Keratinocyte (primary cell): ENCODE measurements at regions not wholly inside any gene's neighbourhood (a gene's known extent, or its start where the extent isn't known, plus 50 kb on each side); places are given as distances from the start of the nearest gene placed in this dataset.

Experiments
- DNase-seq: peaks from one replicate; pipeline ENCODE4 v3.0.0-alpha.2; 2011; ENCODE audit warnings: low read depth, missing footprints, low spot score
- FAIRE-seq: peaks from 2 replicates; lab custom pipeline; 2011; peaks lifted over from hg19 to GRCh38; lab: Jason Lieb, UNC
- H2AFZ ChIP-seq: 2 replicates; pipeline ENCODE4 v1.6.0; 2012; ENCODE audit warnings: low read length, control low read depth, inconsistent platforms; ENCODE audit not compliant: control insufficient read depth
- H3K27ac ChIP-seq: 2 replicates; pipeline ENCODE4 v1.5.1; 2011; ENCODE audit warnings: low read length; ENCODE audit not compliant: control insufficient read depth, insufficient read depth
- H3K27me3 ChIP-seq: 3 replicates; pipeline ENCODE4 v1.6.0; 2011; ENCODE audit warnings: low read length; ENCODE audit not compliant: control insufficient read depth, insufficient read depth; ENCODE audit errors: extremely low read depth
- H3K36me3 ChIP-seq, 2 experiments: 2 replicates in 1 of 2; 3 replicates in 1 of 2; pipeline ENCODE4 v1.5.1; 2011; ENCODE audit warnings: low read length in 2 of 2, mild to moderate bottlenecking in 1 of 2; ENCODE audit not compliant: control insufficient read depth in 2 of 2, insufficient read depth in 2 of 2; ENCODE audit errors: extremely low read depth in 1 of 2
- H3K4me1 ChIP-seq: 3 replicates; pipeline ENCODE4 v1.5.1; 2011; ENCODE audit warnings: low read length; ENCODE audit not compliant: control insufficient read depth, insufficient read depth; ENCODE audit errors: extremely low read depth
- H3K4me2 ChIP-seq: 3 replicates; pipeline ENCODE4 v1.6.0; 2011; ENCODE audit warnings: low read depth, low read length; ENCODE audit not compliant: control insufficient read depth, insufficient read depth; ENCODE audit errors: extremely low read depth
- H3K4me3 ChIP-seq, 3 experiments: fragments of 200-600 bp in 1 of 3; sonication (generic) in 1 of 3; 2 replicates in 2 of 3; 3 replicates in 1 of 3; pipeline ENCODE4 v1.5.1; 2011 to 2016; ENCODE audit warnings: low read length in 3 of 3, mild to moderate bottlenecking in 3 of 3, control low read depth in 2 of 3, inconsistent platforms in 1 of 3, low read depth in 1 of 3, mixed read lengths in 1 of 3, mixed run types in 1 of 3, moderate library complexity in 1 of 3; ENCODE audit not compliant: control insufficient read depth in 2 of 3, insufficient read depth in 2 of 3; ENCODE audit errors: extremely low read depth in 1 of 3
- H3K79me2 ChIP-seq: 2 replicates; pipeline ENCODE4 v1.6.0; 2012; ENCODE audit warnings: low read length; ENCODE audit not compliant: control insufficient read depth, insufficient read depth
- H3K9ac ChIP-seq: 3 replicates; pipeline ENCODE4 v1.6.0; 2011; ENCODE audit warnings: low read length; ENCODE audit not compliant: control insufficient read depth, insufficient read depth; ENCODE audit errors: extremely low read depth
- H3K9me1 ChIP-seq: 3 replicates; pipeline ENCODE4 v1.6.0; 2011; ENCODE audit warnings: low read length; ENCODE audit not compliant: control insufficient read depth, insufficient read depth; ENCODE audit errors: extremely low read depth
- H3K9me3 ChIP-seq: 2 replicates; pipeline ENCODE4 v1.5.1; 2012; ENCODE audit warnings: low read depth, low read length; ENCODE audit not compliant: control insufficient read depth
- H4K20me1 ChIP-seq: 3 replicates; pipeline ENCODE4 v1.6.0; 2011; ENCODE audit warnings: low read length; ENCODE audit not compliant: control insufficient read depth, insufficient read depth; ENCODE audit errors: extremely low read depth
- EZH2 ChIP-seq: IDR thresholded peaks from one replicate; pipeline ENCODE4 v1.6.1; 2012; ENCODE audit warnings: inconsistent platforms, mild to moderate bottlenecking, low read length, moderate library complexity
- dilution Hi-C: fragments of 300-500 bp; cut with MboI; formaldehyde crosslinking; loops from one replicate; pipeline ENCODE4 v1.7.0; 2020; ENCODE audit warnings: low sequenced_read_pairs; ENCODE audit not compliant: extremely low pct_ligation_motif_present
- TF ChIP-seq, protein P1 (sequence below), 3 experiments: IDR thresholded peaks in 1 of 3; conservative IDR thresholded peaks in 1 of 3; optimal IDR thresholded peaks in 1 of 3; 2 replicates in 2 of 3; 3 replicates in 1 of 3; pipeline versions ENCODE3 to v1.5.1; 2011; ENCODE audit warnings: low read length in 3 of 3, mild to moderate bottlenecking in 3 of 3, moderate library complexity in 2 of 3, control low read depth in 1 of 3, inconsistent platforms in 1 of 3; ENCODE audit not compliant: insufficient read depth in 2 of 3; ENCODE audit errors: extremely low read depth in 1 of 3

DNA sequence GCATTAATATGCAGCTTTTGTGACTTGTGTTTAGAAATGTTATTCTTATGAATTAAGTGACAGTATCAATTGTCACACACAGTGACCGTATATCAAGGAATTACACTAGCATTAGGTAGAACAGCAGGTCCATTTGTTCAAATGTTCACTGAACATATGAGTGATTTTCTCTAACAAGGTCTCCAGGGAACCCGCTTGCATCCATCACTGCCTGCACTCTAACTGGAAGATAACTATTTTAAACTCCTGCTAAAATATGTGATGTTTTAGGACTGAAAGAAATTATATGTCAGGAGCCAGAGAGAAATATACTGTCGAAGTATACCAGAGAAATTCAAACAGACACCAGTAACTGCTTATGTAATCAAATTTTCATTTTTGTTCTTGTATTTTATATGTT lies 1395.7 kb downstream of the PCDH18 start:
- FAIRE-seq (no peak), DNase-seq (no peak)
- TF ChIP-seq EZH2 = no peak
- TF ChIP-seq, protein P1, sequence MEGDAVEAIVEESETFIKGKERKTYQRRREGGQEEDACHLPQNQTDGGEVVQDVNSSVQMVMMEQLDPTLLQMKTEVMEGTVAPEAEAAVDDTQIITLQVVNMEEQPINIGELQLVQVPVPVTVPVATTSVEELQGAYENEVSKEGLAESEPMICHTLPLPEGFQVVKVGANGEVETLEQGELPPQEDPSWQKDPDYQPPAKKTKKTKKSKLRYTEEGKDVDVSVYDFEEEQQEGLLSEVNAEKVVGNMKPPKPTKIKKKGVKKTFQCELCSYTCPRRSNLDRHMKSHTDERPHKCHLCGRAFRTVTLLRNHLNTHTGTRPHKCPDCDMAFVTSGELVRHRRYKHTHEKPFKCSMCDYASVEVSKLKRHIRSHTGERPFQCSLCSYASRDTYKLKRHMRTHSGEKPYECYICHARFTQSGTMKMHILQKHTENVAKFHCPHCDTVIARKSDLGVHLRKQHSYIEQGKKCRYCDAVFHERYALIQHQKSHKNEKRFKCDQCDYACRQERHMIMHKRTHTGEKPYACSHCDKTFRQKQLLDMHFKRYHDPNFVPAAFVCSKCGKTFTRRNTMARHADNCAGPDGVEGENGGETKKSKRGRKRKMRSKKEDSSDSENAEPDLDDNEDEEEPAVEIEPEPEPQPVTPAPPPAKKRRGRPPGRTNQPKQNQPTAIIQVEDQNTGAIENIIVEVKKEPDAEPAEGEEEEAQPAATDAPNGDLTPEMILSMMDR (optimal IDR thresholded peaks at IDR 0.05 in 1 of 3, IDR thresholded peaks at IDR 0.05 in 1 of 3, conservative IDR thresholded peaks at IDR 0.05 in 1 of 3; ENCODE audit: extremely low read depth in 1 of 3, insufficient read depth in 2 of 3, low read length in 3 of 3) = no peak
- Histone ChIP-seq H3K36me3 (no peaks in the 10 kb centered on the region), H3K4me1 (no peaks in the 10 kb centered on the region), H2AFZ (no peak overlapping the region), H4K20me1 (no peaks in the 10 kb centered on the region), H3K4me3 (no peak overlapping the region), H3K27ac (no peak overlapping the region), H3K9me1 (no peaks in the 10 kb centered on the region), H3K79me2 (no peaks in the 10 kb centered on the region), H3K4me2 (no peak overlapping the region), H3K9ac (no peak overlapping the region), H3K9me3 (no peaks in the 10 kb centered on the region), H3K27me3 (no peaks in the 10 kb centered on the region)
- dilution Hi-C loops = no loop called here

DNA sequence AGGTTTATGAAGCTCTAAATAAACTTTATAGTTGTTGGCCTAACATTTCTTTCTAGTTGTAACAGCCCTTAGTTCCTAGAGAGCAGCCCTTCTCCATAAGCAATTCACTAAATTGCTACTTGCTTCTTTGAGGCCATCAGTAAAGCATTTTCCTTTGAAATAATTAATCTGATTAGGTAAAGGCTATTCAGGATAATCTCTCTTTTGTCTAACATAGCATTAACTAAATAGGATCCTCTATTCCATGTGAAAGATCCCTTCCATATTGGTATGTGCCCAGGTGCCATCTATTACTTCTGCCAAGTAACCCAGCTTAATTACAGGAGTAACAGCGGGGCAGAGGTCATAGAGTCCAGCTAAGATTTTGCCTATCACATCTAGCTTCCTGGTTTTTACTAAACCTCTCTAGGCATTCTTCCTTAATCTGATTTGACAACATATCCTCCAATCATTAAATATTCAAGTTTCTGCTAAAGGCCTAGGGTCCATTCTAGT lies 1408.0 kb downstream of the PCDH18 start:
- H3K4me3 ChIP-seq = no peak overlapping the region
- no peak overlapping the region for H3K27ac ChIP-seq
- H3K79me2 ChIP-seq = no peaks in the 10 kb centered on the region
- dilution Hi-C loops = no loop called here
- H3K9me3 ChIP-seq = no peaks in the 10 kb centered on the region
- no peaks in the 10 kb centered on the region for H3K27me3 ChIP-seq
- H3K4me2 ChIP-seq = no peak overlapping the region
- DNase-seq (no peak), FAIRE-seq (no peak)
- no peaks in the 10 kb centered on the region for H4K20me1 ChIP-seq
- no peak overlapping the region for H3K9ac ChIP-seq
- TF ChIP-seq, protein P1 (optimal IDR thresholded peaks at IDR 0.05 in 1 of 3, IDR thresholded peaks at IDR 0.05 in 1 of 3, conservative IDR thresholded peaks at IDR 0.05 in 1 of 3; ENCODE audit: extremely low read depth in 1 of 3, insufficient read depth in 2 of 3, low read length in 3 of 3) = no peak
- no peak for TF ChIP-seq EZH2
- H3K9me1 ChIP-seq = no peaks in the 10 kb centered on the region
- no peaks in the 10 kb centered on the region for H3K36me3 ChIP-seq
- H3K4me1 ChIP-seq = no peaks in the 10 kb centered on the region
- H2AFZ ChIP-seq = no peak overlapping the region
